Testis (tissue), 2 donors: ENCODE measurements at regions not wholly inside any gene's neighbourhood (a gene's known extent, or its start where the extent isn't known, plus 50 kb on each side); places are given as distances from the start of the nearest gene placed in this dataset.

Experiments
- POLR2A ChIP-seq: fragments of 450-650 bp; IDR thresholded peaks from one replicate; pipeline ENCODE4 v1.6.1; 2017; ENCODE audit warnings: antibody characterized with exemption, mild to moderate bottlenecking, moderate library complexity
- TF ChIP-seq, protein P1 (sequence below), 3 experiments: fragments of 450-650 bp in 2 of 3; fragments of 200-600 bp in 1 of 3; sonication (generic) in 1 of 3; IDR thresholded peaks; one replicate each; pipeline ENCODE4 v1.5.1; 2016 to 2019; ENCODE audit warnings: antibody characterized with exemption in 3 of 3, mild to moderate bottlenecking in 2 of 3, moderate library complexity in 1 of 3

DNA sequence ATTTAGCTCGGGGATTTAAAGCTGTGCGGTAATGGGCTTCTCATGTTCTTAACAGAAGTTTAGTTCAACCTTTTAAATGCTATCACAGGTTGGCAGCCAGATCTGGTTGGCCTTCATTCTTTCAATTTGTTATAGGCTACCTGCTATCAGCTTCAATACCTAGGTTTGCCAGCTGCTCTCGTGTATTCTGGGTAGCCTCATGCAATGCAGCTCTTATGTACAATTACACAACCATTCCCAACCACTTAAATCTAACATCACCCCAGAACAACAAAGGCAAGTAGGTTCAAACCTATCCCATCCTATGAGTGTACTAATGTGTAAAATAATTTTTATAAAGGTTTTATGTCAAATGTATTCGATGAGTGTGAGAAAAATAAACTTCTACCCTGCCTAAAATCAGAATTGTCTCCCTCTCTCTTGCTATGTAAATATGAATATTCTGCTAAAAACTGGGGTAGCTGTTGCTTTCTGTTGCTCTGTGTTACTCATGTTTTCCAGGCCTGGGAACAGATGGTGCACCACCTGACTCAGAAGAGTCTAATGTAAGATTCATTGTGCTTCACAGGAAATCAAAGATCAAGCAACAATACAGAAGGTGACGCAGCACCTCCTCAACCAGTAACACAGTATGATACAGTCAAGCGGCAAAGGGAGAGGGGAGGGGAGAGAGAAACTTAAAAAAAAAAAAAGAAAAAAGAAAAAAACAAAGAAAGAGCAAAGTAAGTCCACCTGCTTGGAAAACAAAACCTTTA, 188.6 kb downstream of the ETV1 start:
- TF ChIP-seq, protein P1, sequence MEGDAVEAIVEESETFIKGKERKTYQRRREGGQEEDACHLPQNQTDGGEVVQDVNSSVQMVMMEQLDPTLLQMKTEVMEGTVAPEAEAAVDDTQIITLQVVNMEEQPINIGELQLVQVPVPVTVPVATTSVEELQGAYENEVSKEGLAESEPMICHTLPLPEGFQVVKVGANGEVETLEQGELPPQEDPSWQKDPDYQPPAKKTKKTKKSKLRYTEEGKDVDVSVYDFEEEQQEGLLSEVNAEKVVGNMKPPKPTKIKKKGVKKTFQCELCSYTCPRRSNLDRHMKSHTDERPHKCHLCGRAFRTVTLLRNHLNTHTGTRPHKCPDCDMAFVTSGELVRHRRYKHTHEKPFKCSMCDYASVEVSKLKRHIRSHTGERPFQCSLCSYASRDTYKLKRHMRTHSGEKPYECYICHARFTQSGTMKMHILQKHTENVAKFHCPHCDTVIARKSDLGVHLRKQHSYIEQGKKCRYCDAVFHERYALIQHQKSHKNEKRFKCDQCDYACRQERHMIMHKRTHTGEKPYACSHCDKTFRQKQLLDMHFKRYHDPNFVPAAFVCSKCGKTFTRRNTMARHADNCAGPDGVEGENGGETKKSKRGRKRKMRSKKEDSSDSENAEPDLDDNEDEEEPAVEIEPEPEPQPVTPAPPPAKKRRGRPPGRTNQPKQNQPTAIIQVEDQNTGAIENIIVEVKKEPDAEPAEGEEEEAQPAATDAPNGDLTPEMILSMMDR (IDR thresholded peaks at IDR 0.05), result no peak
- TF ChIP-seq POLR2A, result no peak
